GM18520 (cell line): ENCODE measurements at regions not wholly inside any gene's neighbourhood (a gene's known extent, or its start where the extent isn't known, plus 50 kb on each side); places are given as distances from the start of the nearest gene placed in this dataset.

Source experiments
- ATAC-seq: cut with Tn5 transposase; IDR thresholded peaks from one replicate; pipeline ENCODE4 v1.9.1; 2021; ENCODE audit not compliant: unreplicated experiment

DNA sequence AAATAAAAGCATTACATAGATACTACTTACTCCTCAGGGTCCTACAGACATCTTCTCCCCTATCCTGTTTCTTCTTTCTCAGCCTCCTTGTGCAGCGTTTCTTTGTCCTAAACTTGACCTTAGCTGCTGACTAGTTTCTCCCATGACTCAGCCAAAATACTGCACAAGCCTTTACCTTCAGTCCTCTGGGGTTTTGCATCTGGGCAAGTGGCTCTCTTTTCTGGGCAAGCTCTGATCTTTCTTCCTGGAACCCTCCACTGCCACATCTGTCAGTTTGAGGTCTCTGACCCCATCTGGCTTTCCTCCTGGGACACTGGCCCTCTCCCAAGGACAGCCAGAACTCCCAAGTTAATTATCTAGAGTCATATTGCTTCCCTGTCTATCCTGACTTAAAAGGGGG, 838.4 kb downstream of the DHX35 start:
- ATAC-seq, result peak; percentile 47

DNA sequence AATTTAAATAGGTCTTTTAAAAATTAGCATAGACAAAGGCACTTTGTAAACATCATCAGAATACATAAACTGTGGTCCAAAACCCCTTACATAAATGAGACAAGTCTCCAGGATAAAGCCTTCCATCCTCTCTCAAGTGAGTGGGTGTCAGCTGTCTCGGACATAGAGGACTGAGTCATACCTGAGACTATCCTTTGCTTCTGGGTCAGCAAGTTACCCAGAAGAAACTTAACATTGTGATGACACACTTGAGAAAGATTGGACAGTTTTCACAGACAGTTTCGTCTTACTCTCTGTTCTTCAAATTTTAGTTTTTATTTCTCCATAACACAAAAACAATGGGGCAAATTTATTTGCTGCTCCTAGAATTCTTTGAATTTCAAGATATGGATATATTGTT, 838.0 kb downstream of the DHX35 start:
- ATAC-seq, result peak; percentile 76

DNA sequence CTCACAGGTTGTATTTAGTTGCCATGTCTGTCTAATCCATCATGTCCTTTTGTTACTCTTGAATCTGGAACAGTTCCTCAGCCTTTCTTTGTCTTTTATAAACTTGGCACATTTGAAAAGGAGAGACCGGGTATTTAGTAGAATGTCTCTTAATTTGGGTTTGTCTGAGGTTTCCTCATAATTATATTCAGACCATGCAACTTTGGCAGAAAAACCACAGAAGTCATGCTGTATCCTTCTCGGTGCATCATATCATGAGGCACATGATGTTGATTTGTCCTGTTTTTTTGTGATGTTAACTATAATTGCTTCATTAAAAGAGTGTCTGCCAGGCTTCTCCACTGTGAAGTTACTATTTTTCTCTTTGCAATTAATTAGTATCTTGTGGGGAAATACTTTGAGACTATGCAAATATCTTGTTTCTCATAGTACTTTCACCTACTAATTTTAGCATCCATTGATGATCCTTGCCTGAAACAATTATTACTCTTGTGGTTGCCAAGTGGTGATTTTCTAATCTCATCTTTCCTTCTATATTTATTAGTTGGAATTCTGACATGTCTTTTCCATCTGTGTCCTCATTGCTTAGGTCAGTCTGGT, 837.3 kb downstream of the DHX35 start:
- ATAC-seq, result no peak

DNA sequence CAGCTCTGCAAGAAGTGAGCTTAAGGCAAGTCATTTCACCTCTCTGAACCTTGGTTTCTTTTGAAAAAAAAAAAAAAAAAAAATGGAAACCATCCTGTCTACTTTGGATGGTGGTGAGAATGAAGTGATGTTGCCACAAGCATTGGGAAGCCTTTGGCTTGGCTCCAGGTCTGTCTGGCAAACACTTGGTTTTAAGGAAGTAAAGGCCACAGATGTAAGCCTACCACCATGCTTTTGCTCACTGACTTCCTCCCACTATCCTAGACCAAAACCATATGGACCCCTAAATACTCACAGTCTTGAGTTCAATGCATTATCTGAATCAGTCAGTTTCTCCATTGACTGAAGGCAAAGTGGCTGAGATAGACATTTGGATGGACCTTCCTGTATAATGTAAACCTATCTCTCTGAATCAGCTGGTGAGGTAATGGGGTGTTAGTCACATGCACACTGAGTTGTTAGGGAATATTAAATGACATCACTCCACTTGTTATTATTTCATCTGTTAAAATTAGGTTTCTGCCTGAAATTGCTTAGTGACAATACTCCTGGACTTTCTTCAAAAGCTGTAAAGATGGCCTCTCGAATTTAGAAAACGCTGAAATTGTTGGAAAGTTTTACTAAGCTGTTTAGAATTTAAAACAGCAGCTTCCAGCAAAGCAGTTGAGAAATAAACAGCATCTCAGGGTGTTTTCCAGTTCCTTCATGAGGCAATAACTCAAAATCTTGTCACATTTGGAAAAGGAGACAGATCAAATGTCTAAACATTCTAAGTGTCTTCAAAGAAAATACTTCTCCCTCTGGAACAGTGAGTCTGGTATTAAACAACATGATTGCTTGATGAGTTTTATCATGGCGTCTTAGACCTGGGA, 833.5 kb downstream of the DHX35 start:
- ATAC-seq, result no peak

DNA sequence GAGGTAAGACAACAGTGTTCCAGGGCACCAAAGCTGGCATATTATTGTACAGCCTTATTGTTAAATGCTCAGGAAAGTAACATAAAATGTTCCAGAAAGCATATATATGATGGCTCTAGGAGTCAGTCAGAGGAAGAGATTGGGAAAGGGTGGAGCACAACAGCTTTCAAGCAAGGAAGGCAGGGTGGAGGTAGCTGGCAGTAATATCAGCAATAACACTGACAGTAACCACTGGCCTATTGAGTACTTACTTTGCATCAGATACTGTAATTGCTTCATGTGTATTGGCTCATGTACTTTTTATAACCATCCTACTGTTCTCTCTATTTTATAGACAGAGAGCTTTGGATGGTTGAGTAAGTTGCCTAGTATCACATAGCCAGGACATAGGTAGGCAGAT, 830.2 kb downstream of the DHX35 start:
- no peak for ATAC-seq

DNA sequence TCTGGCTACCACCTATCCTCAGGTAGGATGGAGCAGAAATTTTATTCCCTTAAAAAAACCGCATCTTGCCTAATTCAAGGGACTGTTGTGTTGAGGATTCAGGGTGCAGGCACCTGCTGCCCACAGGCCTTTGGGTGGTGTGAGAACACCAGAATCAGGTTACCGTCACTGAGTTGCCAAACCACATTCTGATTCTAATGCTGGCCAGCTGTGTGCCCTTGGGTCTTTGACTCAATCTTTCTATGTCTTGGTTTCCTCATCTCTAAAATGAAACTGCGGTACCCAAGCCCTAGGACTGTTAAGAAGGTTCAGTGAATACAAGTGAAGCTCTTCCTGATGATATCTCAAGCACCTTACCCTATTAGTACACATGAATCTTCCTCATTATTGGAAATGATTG, 827.3 kb downstream of the DHX35 start:
- peak; percentile 60 for ATAC-seq

DNA sequence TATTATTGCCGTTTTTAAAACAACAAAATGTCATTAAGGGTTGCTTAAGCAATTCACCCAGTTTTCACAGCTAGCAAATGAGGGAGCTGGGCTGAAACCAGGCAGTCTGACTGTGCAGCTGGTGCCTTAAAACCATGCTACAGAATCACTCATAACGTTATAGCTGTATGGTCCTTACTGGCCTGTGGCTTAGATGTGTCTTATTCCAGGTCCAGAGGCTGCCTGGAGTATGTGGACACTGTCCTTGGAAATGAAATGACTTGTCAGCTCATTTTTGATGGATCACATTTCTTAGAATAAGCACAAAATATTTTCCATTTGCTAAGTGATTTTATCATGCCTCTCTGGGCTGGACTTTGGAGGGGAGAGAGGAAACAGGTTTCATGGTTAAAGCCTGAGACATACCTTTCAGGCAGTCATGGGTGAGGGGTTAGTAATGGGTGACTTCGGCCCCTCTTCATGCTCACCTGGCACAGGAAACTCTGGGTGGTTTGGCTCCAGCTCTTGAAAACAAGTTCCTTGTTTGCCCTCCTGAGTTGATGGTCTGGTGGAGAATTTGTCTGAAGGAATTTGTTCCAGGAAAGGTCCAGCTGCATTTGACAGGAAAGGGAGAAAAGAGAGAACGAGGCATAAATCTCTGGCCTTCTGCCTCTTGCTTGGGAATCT, 823.2 kb downstream of the DHX35 start:
- ATAC-seq, result no peak

DNA sequence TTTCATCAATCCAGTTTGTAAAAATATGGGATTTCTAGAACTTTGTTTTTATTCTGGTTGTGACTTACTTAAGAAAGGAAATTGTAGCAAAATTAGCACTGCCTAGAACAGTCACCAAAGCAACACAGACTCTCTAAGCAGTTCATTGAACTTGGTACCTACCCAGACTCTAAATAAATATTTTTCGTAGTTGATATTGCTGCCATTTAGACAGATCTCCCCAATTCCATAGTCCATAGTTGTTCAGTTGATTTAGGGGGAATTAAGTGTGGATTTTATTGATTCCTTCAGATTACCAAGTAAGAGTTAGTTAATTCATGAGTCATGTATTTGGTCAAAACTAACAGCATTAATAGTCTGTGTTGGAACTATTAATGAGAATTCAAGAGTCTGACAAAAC, 822.5 kb downstream of the DHX35 start:
- no peak for ATAC-seq

DNA sequence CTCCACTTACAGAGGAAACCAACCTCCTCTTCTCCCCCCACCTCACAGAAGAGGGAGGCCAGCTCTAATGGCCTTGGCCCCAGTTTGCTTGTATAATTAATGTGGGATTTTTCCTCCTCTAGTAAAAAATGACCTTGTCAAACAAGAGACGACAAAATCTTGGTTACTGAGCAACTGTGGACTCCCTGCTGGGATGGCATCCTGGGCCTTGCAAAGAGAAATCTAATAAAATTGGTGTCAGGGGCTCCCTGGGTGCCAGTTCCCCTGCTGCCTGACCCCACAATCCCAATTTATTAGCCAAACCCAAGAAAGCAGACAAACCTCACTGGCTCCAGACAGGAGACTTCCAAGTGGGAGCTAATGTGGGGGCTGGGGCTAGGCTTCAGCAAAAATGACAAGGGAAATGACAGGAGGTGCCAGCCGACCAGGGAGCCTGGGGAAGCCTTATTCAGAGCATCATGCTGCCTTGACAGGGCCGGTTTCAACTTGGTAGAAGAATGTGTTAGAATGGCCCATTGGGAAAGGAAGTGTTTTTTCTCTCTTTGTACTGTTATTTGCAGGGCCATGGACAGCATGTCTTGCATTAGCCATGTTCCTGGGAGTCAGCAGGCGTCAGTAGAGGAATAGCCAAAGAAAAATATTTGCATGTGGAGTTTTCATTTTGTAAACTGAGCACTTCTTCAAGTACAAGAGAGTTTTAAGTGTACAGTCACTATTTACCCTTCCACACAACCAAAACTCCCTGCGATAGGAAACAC, 816.9 kb downstream of the DHX35 start:
- ATAC-seq, result no peak

DNA sequence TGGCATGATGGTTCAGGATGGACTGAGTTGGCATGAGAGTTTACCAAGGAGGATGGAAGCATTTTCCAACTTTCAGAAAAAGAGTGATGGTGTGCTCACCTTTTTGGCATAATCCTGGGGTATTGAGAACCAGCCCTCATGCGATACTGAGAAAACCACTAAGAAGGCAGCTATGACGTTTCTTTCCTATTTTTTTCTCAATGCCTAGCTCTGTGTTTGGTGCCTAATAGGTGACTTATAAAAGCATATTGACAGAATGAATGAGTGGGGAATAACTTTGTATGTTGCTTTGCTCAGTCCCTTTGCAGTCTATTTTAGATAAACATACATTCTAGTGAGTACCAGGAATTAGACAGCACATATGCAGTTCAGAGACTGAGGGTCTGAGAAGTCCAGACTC, 816.3 kb downstream of the DHX35 start:
- ATAC-seq, result no peak

DNA sequence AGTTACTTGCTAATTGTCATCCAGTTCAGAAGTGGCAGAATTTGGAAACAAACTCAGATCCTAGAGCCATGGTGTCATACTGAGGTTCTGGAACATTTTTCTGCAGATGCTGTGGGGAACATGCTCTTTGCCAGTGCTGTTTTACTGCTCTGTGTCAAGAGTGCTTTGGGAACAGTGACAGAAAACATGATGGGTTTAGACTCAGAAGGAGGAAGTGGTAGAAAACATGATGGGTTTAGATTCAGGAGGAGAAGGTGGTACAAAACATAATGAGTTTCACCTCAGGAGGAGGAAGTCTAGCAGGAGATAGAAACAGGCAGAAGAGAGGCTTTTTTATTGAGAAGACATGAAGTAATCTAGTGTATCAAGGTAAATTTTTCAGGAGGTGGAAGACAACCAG, 815.5 kb downstream of the DHX35 start:
- no peak for ATAC-seq

DNA sequence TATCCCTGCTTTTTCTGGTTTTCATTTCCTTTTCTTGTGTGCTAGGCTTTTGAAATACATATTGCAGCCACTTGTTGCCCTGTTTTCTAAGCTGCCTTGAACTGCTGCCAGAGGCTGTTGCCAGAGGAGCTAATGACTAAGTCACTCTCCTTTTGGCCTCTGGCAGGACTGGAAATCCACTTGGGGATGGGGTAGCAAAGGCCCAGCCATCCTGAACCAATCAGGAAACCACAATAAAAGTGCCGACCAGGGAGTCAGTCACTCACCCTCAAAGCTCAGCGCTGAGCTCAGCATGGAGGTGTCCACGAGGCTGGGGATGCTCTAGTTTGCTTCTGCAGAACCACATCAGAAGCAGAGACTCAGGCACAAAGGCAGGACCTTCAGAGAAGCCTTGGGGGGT, 813.0 kb downstream of the DHX35 start:
- ATAC-seq, result no peak

DNA sequence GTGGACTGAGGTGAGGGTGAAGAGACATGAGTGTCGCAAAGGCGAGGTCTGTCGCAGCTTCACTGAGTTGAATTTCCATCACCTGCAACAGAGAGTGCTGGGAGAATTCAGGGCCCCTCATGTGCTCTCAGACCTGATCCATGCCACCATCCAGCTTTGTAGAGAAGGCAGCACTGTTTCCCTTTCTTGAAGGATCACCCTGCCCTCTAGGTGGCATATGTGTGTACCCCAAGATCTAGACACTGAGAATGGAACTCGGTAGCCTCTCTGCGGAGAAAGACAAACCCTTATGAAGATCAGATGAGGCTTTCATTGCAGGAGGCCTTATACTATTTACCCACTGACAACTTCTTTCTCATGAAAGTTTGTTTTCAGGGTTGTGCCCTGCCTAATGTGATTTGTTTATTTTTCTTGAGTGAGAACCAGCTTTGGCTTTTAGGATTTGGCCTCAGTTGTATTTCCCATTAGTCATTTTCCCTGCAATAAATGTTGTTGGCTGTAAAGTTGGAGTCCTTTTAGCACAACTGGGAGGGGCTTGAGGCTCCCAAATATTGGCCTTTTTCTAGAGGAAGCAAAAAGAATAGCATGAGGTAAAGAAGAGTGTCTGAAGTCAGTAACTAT, 811.3 kb downstream of the DHX35 start:
- ATAC-seq, result no peak

DNA sequence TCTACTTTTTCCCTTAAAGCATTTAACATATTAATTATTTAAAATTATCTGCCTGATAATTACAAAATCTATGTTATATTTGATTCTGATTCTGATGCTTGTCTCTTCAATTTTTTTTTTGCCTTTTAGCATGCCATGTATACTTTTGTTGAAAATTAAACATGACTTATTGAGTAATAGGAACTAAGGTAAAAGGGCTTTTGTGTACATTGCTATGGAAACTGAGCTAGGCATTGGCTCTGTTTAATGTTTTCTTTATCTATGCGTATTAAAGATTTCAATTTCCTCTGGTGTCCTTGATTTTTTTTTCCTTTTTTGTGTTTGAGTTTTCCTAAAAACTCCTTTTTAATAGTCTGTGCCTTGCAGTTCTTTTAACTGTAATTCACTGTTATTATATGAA, 805.2 kb downstream of the DHX35 start:
- ATAC-seq, result no peak

DNA sequence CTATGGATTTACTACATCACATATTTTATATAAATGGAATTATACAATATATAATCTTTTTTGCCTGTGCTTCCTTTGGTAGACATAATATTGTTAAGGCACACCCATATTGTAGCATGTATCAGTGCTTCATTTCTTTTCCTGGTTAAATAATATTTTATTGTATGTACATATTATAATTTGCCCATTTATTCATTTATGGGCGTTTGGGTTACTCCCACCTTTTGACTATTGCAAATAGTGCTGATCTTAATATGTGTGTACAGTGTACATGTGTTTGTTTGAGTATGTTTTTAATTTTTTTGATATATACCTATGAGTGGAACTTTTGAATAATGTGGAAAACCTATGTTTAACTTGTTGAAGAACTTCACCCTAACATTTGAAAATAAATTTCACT, 804.2 kb downstream of the DHX35 start:
- ATAC-seq, result no peak

DNA sequence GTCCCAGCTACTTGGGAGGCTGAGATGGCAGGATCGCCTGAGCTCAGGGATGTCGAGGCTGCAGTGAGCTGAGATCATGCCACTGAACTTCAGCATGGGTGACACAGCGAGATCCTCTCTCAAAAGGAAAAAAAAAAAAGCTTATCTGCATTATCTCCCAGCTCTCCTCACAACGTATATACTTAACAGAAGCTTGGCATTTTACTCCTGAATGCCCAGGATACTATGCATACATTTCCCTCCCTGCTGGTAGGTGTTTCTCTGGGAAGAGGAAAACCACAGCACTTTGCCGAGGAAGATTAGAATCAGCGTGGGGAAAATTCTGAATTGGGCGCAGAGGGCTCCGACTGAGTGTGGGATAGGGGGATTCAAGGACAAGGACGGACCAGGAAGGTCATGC, 800.6 kb downstream of the DHX35 start:
- ATAC-seq, result no peak

DNA sequence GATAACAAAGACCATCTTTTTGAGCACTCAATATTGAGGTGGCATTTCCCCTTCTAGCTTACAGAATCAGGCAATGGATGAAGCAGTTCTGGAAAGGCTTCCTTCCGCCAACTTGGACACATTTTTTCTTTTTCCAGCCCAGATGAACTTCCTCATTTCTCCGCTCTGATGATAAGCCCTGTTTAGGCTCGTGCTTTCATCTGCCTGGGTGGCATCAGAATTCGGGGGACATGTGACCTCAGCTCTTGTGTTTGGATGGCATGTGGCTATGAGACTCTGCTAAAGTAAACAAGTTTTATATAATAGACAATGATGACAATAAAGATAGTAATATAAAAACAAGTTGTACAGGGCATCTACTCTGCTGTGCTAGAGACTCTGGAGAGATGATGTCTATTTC, 796.7 kb downstream of the DHX35 start:
- no peak for ATAC-seq

DNA sequence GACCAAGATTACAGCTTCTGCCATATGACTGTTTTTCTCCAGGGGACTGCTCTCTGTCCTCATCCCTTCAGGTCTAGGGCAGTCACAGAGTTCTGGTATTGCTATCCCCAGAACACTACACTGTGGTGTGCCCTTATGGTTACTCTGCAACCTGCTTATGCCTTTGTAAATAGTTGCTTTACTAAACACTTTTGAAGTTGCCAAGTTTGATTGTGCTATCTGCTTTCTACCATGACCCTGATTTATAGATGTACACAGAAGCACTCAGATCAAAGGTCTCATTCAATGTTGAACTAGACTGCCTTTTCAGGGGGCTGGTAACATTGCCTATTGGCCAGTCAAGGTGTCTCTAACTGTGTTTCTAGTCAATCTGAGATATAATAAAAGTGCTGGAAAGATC, 794.7 kb downstream of the DHX35 start:
- ATAC-seq, result no peak

DNA sequence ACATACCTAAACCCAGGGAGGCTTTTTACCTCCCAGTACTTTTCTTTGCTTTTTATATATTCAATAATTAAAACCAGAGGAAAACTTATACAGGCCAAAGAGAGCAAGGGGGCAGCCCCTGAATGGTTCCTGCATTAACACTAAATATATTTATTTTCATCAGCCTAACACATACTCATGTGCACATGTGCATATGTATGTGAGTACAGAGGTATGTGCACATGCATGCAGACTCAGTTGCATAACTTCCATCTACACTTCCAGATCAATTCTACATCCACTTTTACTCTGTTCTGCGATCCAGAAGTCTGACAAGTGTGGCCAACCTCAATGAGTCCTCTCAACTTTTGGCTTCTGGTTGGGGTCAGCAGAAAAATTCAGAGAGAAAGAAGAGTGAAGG, 794.2 kb downstream of the DHX35 start:
- no peak for ATAC-seq

DNA sequence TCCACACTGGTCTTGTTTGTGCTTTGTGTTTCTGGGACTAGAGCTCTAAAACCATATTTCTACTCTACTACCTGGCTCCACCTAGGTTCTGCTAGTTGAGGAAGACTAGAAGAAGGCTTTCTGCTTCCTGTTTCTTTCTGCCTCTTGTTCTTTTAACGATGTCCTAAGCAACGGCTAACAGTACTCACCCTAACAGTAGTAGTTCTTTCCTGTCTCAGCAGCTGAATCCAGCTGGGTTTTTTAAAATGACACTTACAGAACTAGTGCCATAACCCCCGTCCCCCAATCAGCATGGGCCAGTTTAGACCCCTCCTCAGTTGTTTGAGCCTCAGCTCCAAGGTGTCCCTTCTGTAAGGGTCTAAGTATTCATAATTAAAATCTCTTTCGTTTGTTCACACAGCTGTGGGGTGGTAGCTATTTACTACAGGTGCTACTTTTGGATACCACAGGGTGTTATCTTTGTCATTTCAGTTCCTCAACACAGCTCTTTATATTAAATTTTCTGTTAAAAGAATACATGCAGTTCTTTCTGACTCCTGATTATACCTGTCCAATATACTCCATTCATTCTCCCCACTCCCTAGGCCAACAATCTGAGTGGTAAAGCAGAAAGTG, 790.2 kb downstream of the DHX35 start:
- ATAC-seq, result no peak
